OCI-LY3 (cell line): ENCODE measurements at regions not wholly inside any gene's neighbourhood (a gene's known extent, or its start where the extent isn't known, plus 50 kb on each side); places are given as distances from the start of the nearest gene placed in this dataset.

Experiments
- H2AFZ ChIP-seq: fragments of 200-600, 300-600 bp; shearing (Covaris generic); 2 replicates; pipeline ENCODE4 v1.6.0; 2014; ENCODE audit warnings: antibody characterized with exemption, low read depth, low read length
- H3K27ac ChIP-seq: fragments of 200-600, 300-600 bp; sonication (generic); 2 replicates; pipeline ENCODE4 v1.5.1; 2014; ENCODE audit warnings: mild to moderate bottlenecking, low read length, moderate library complexity, mixed read lengths
- H3K27me3 ChIP-seq: fragments of 200-600, 300-600 bp; sonication (generic); 2 replicates; pipeline ENCODE4 v1.6.1; 2014; ENCODE audit warnings: low read depth, low read length, mixed read lengths
- H3K36me3 ChIP-seq: fragments of 200-600, 300-600 bp; sonication (generic); replicated peaks from 2 replicates; pipeline ENCODE3; 2014; ENCODE audit warnings: low read depth, low read length, mixed read lengths
- H3K4me1 ChIP-seq: fragments of 300-600, 200-600 bp; sonication (generic); 2 replicates; pipeline ENCODE4 v1.6.1; 2014; ENCODE audit warnings: low read length, mixed read lengths
- H3K4me2 ChIP-seq: fragments of 200-600, 300-600 bp; sonication (generic); 2 replicates; pipeline ENCODE4 v1.6.1; 2014; ENCODE audit warnings: low read length, mixed read lengths
- H3K4me3 ChIP-seq: fragments of 300-600, 200-600 bp; sonication (generic); 2 replicates; pipeline ENCODE4 v1.5.1; 2014; ENCODE audit warnings: antibody characterized with exemption, mild to moderate bottlenecking, low read length, moderate library complexity
- H3K79me2 ChIP-seq: fragments of 300-600, 200-600 bp; shearing (Covaris generic); 2 replicates; pipeline ENCODE4 v1.6.1; 2014; ENCODE audit warnings: mild to moderate bottlenecking, low read length, mixed read lengths
- H3K9ac ChIP-seq: fragments of 300-600, 200-600 bp; shearing (Covaris generic); 2 replicates; pipeline ENCODE4 v1.6.0; 2014; ENCODE audit warnings: mild to moderate bottlenecking, low read length, moderate library complexity
- H3K9me3 ChIP-seq: fragments of 200-600, 300-600 bp; shearing (Covaris generic); 2 replicates; pipeline ENCODE4 v1.6.1; 2014; ENCODE audit warnings: low read length, mixed read lengths; ENCODE audit not compliant: insufficient read depth
- H4K20me1 ChIP-seq: fragments of 200-600, 300-600 bp; sonication (generic); 2 replicates; pipeline ENCODE4 v1.6.1; 2016; ENCODE audit warnings: low read length, mixed read lengths; ENCODE audit not compliant: insufficient read depth
- EZH2phosphoT487 ChIP-seq: fragments of 200-600 bp; shearing (Covaris generic); IDR thresholded peaks from 2 replicates; pipeline ENCODE4 v1.6.1; 2018; ENCODE audit warnings: antibody characterized with exemption, mixed run types, low read depth
- TF ChIP-seq, protein P1 (sequence below): fragments of 200-600, 300-600 bp; sonication (generic); IDR thresholded peaks from 2 replicates; pipeline ENCODE4 v1.5.1; 2014; ENCODE audit warnings: antibody characterized with exemption, low read length, low read depth

DNA sequence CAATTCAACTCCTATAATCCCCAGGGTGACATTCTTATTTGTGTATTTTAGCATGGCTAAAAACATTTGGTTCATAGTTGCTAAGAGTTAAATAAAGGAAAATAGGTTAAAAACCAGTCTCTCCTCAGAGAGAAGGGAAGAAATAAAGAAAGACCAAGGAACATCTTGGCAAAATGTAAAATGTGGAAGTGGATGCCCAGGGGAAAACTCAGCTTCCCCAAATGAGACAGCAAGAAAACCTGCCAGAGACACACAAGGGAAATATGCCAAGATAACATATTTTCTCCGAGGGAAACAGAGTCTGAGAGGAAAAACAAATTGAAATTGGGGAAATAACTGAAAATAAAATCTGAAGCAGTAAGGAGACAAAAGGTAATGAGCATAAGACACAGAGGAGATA, 1569.3 kb downstream of the PCDH18 start:
- no peaks in the 10 kb centered on the region for H3K9me3 ChIP-seq
- H3K9ac ChIP-seq: no peak overlapping the region
- TF ChIP-seq, protein P1, sequence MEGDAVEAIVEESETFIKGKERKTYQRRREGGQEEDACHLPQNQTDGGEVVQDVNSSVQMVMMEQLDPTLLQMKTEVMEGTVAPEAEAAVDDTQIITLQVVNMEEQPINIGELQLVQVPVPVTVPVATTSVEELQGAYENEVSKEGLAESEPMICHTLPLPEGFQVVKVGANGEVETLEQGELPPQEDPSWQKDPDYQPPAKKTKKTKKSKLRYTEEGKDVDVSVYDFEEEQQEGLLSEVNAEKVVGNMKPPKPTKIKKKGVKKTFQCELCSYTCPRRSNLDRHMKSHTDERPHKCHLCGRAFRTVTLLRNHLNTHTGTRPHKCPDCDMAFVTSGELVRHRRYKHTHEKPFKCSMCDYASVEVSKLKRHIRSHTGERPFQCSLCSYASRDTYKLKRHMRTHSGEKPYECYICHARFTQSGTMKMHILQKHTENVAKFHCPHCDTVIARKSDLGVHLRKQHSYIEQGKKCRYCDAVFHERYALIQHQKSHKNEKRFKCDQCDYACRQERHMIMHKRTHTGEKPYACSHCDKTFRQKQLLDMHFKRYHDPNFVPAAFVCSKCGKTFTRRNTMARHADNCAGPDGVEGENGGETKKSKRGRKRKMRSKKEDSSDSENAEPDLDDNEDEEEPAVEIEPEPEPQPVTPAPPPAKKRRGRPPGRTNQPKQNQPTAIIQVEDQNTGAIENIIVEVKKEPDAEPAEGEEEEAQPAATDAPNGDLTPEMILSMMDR: no peak
- no peak overlapping the region for H3K4me2 ChIP-seq
- H3K4me3 ChIP-seq: no peak overlapping the region
- H3K4me1 ChIP-seq: no peaks in the 10 kb centered on the region
- no peaks in the 10 kb centered on the region for H3K27me3 ChIP-seq
- H2AFZ ChIP-seq: no peak overlapping the region
- no peaks in the 10 kb centered on the region for H4K20me1 ChIP-seq
- H3K36me3 ChIP-seq: no peaks in the 10 kb centered on the region
- H3K79me2 ChIP-seq: no peaks in the 10 kb centered on the region
- H3K27ac ChIP-seq: no peak overlapping the region

DNA sequence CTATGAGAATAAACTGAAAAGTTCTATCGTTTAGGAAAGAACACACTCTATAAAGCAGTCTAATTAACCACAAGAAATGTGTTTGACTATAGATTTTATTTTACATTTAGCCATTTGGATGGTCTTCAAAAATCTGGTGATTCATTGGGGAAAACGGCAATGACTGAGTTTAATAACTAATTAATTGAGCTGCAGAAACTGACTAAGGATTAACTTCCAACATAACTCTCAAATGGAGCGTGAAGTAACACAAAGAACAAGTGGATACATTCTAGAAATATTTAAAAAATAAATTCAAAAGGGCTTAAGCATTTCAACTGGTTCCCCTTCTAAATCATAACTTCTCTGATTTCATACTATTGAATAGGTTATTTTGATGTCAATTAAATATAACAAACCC, 1582.4 kb downstream of the PCDH18 start:
- H3K79me2 ChIP-seq: no peaks in the 10 kb centered on the region
- H3K9me3 ChIP-seq: no peaks in the 10 kb centered on the region
- H3K4me1 ChIP-seq: no peaks in the 10 kb centered on the region
- H3K4me3 ChIP-seq: no peak overlapping the region
- no peak for TF ChIP-seq EZH2phosphoT487
- TF ChIP-seq, protein P1: no peak
- H3K9ac ChIP-seq: no peak overlapping the region
- H3K27ac ChIP-seq: no peak overlapping the region
- H3K4me2 ChIP-seq: no peak overlapping the region
- peaks cover 2% of the 10 kb centered on the region for H3K36me3 ChIP-seq
- H3K27me3 ChIP-seq: no peaks in the 10 kb centered on the region
- no peaks in the 10 kb centered on the region for H4K20me1 ChIP-seq
- H2AFZ ChIP-seq: no peak overlapping the region

DNA sequence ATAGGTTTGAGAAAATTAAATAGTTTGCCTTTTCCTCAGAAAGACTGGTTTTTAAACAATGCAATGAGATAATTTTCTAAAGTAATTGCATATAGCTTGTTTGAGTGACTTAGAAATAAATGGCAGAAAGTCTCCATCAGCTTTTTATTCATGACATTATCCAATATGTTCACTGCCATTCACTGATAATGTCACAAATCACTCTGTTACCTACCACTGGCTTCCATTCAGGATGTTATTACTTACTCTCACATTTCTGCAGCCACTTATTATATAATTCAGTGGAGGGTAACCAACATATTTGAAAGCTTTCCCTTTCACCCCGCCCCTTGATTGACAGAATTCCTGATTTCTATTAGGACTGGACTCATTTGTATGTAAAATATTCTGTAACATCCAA, 1583.5 kb downstream of the PCDH18 start:
- H3K36me3 ChIP-seq: no peaks in the 10 kb centered on the region
- no peak for TF ChIP-seq EZH2phosphoT487
- TF ChIP-seq, protein P1: no peak
- no peak overlapping the region for H3K9ac ChIP-seq
- H3K4me1 ChIP-seq: no peaks in the 10 kb centered on the region
- no peaks in the 10 kb centered on the region for H3K79me2 ChIP-seq
- no peak overlapping the region for H3K4me3 ChIP-seq
- no peaks in the 10 kb centered on the region for H3K9me3 ChIP-seq
- no peak overlapping the region for H3K4me2 ChIP-seq
- no peaks in the 10 kb centered on the region for H3K27me3 ChIP-seq
- no peaks in the 10 kb centered on the region for H4K20me1 ChIP-seq
- no peak overlapping the region for H2AFZ ChIP-seq
- no peak overlapping the region for H3K27ac ChIP-seq

DNA sequence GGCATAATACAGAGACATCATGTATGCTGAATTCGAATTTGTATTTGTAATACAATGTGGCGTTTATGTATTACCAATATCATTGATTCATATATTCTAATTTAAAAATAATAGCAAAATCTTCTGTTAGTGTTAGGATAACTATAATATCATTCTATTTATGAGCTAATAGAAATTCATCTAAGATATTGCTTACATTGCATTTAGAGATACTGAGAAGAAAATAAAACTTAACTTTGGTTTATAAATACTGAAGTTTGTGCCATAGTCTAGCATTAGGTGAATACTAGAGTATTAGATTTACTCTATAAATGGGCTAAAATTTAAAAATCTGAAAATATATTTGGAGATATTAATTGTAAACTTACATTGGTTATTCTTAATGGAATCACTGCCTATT, 1590.6 kb downstream of the PCDH18 start:
- Histone ChIP-seq H3K27ac (no peak overlapping the region), H4K20me1 (no peaks in the 10 kb centered on the region), H3K9me3 (no peaks in the 10 kb centered on the region), H3K36me3 (no peaks in the 10 kb centered on the region), H3K4me3 (no peak overlapping the region), H3K9ac (no peak overlapping the region), H2AFZ (no peak overlapping the region), H3K4me2 (no peak overlapping the region), H3K4me1 (no peaks in the 10 kb centered on the region), H3K27me3 (no peaks in the 10 kb centered on the region), H3K79me2 (no peaks in the 10 kb centered on the region)
- no peak for TF ChIP-seq EZH2phosphoT487
- TF ChIP-seq, protein P1: no peak
